ENCODE measurements at regions not wholly inside any gene's neighbourhood (a gene's known extent, or its start where the extent isn't known, plus 50 kb on each side); places are given as distances from the start of the nearest gene placed in this dataset.

DNA sequence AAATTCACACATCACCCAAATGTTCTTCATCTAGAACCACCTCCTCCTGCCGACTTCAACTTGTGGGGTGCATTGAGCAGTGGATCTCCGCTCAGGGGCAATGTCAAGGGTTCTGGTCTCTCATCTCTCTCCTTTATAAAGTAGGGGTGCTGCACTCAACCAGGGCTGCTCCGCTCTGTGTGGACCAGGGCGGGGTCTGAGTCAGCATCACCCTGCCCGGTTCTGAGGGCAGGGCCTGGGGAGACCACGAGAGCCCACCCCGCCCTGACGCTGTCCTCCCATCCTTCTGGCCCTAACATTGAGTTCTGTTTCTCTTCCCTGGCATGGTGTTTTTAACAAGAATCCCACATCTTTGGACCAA lies 311.6 kb upstream of the DIO3 start:
- TF ChIP-seq SIN3A (IDR thresholded peaks at IDR 0.05; ENCODE audit: borderline replicate concordance, insufficient read depth, low read length) (no peak), FOXP2 (optimal IDR thresholded peaks at IDR 0.05; ENCODE audit: borderline replicate concordance, extremely low read depth, extremely low read length, insufficient read depth) (no peak), TAF1 (IDR thresholded peaks at IDR 0.05; ENCODE audit: borderline replicate concordance, insufficient read depth, low read length) (no peak), POLR2AphosphoS5 (IDR thresholded peaks at IDR 0.05; ENCODE audit: low read depth, low read length) (no peak)
- TF ChIP-seq, protein P1, sequence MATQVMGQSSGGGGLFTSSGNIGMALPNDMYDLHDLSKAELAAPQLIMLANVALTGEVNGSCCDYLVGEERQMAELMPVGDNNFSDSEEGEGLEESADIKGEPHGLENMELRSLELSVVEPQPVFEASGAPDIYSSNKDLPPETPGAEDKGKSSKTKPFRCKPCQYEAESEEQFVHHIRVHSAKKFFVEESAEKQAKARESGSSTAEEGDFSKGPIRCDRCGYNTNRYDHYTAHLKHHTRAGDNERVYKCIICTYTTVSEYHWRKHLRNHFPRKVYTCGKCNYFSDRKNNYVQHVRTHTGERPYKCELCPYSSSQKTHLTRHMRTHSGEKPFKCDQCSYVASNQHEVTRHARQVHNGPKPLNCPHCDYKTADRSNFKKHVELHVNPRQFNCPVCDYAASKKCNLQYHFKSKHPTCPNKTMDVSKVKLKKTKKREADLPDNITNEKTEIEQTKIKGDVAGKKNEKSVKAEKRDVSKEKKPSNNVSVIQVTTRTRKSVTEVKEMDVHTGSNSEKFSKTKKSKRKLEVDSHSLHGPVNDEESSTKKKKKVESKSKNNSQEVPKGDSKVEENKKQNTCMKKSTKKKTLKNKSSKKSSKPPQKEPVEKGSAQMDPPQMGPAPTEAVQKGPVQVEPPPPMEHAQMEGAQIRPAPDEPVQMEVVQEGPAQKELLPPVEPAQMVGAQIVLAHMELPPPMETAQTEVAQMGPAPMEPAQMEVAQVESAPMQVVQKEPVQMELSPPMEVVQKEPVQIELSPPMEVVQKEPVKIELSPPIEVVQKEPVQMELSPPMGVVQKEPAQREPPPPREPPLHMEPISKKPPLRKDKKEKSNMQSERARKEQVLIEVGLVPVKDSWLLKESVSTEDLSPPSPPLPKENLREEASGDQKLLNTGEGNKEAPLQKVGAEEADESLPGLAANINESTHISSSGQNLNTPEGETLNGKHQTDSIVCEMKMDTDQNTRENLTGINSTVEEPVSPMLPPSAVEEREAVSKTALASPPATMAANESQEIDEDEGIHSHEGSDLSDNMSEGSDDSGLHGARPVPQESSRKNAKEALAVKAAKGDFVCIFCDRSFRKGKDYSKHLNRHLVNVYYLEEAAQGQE (IDR thresholded peaks at IDR 0.05; ENCODE audit: insufficient read depth in 1 of 2, low read depth in 2 of 2, low read length in 2 of 2) = no peak

- no peak for TF ChIP-seq TAF1 (IDR thresholded peaks at IDR 0.05; ENCODE audit: borderline replicate concordance, insufficient read depth, low read length)
- no peak for TF ChIP-seq FOXP2 (optimal IDR thresholded peaks at IDR 0.05; ENCODE audit: borderline replicate concordance, extremely low read depth, extremely low read length, insufficient read depth)
- no peak for TF ChIP-seq SIN3A (IDR thresholded peaks at IDR 0.05; ENCODE audit: borderline replicate concordance, insufficient read depth, low read length)
- TF ChIP-seq, protein P1 (IDR thresholded peaks at IDR 0.05; ENCODE audit: insufficient read depth in 1 of 2, low read depth in 2 of 2, low read length in 2 of 2) = no peak
- TF ChIP-seq POLR2AphosphoS5 (IDR thresholded peaks at IDR 0.05; ENCODE audit: low read depth, low read length) = no peak
Measured at GRCh38 chr14:101250336-101250947, 310.9 kb upstream of the DIO3 start.

GRCh38 chr14:101250948-101251811 lies 310.1 kb upstream of the DIO3 start:
- TF ChIP-seq TAF1 (IDR thresholded peaks at IDR 0.05; ENCODE audit: borderline replicate concordance, insufficient read depth, low read length) (no peak), POLR2AphosphoS5 (IDR thresholded peaks at IDR 0.05; ENCODE audit: low read depth, low read length) (no peak), FOXP2 (optimal IDR thresholded peaks at IDR 0.05; ENCODE audit: borderline replicate concordance, extremely low read depth, extremely low read length, insufficient read depth) (no peak), SIN3A (IDR thresholded peaks at IDR 0.05; ENCODE audit: borderline replicate concordance, insufficient read depth, low read length) (no peak)
- TF ChIP-seq, protein P1 (IDR thresholded peaks at IDR 0.05; ENCODE audit: insufficient read depth in 1 of 2, low read depth in 2 of 2, low read length in 2 of 2) = no peak

GRCh38 chr14:101251812-101252442 lies 309.4 kb upstream of the DIO3 start:
- TF ChIP-seq POLR2AphosphoS5 (IDR thresholded peaks at IDR 0.05; ENCODE audit: low read depth, low read length) = no peak
- TF ChIP-seq, protein P1 (IDR thresholded peaks at IDR 0.05; ENCODE audit: insufficient read depth in 1 of 2, low read depth in 2 of 2, low read length in 2 of 2) = no peak
- no peak for TF ChIP-seq TAF1 (IDR thresholded peaks at IDR 0.05; ENCODE audit: borderline replicate concordance, insufficient read depth, low read length)
- TF ChIP-seq FOXP2 (optimal IDR thresholded peaks at IDR 0.05; ENCODE audit: borderline replicate concordance, extremely low read depth, extremely low read length, insufficient read depth) = no peak
- no peak for TF ChIP-seq SIN3A (IDR thresholded peaks at IDR 0.05; ENCODE audit: borderline replicate concordance, insufficient read depth, low read length)

Measured in PFSK-1 (cell line).